ENCODE measurements at regions not wholly inside any gene's neighbourhood (a gene's known extent, or its start where the extent isn't known, plus 50 kb on each side); places are given as distances from the start of the nearest gene placed in this dataset.

DNA sequence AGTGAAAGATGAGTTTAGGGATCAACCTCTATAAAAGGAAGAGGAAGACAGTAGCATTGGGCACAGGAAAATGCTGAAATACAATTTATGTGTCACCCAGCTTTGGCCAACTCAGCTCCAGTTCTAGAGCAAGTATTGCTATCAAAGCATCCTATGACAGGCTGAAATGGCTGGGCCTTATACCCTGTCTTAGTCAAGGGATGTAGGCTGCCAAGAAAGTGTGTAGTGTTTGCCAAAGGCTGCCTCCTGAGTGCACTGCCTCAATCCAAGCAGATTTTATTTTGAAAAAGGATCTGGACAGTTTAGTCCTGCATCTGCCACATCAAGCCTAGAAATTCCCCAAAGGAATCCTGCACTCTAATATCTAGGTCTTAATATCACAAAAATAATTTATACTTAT is 359.9 kb upstream of the ZC3H15 start:
- no peak for DNase-seq (ENCODE audit: low spot score in 2 of 2)
- no peak overlapping the region for H3K4me3 ChIP-seq
- no peaks in the 10 kb centered on the region for H3K9me3 ChIP-seq
- no peak for TF ChIP-seq EP300 (IDR thresholded peaks at IDR 0.05)
- TF ChIP-seq, protein P1, sequence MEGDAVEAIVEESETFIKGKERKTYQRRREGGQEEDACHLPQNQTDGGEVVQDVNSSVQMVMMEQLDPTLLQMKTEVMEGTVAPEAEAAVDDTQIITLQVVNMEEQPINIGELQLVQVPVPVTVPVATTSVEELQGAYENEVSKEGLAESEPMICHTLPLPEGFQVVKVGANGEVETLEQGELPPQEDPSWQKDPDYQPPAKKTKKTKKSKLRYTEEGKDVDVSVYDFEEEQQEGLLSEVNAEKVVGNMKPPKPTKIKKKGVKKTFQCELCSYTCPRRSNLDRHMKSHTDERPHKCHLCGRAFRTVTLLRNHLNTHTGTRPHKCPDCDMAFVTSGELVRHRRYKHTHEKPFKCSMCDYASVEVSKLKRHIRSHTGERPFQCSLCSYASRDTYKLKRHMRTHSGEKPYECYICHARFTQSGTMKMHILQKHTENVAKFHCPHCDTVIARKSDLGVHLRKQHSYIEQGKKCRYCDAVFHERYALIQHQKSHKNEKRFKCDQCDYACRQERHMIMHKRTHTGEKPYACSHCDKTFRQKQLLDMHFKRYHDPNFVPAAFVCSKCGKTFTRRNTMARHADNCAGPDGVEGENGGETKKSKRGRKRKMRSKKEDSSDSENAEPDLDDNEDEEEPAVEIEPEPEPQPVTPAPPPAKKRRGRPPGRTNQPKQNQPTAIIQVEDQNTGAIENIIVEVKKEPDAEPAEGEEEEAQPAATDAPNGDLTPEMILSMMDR (IDR thresholded peaks at IDR 0.05) = no peak
- no peak for TF ChIP-seq POLR2A (IDR thresholded peaks at IDR 0.05)
- no peaks in the 10 kb centered on the region for H3K27me3 ChIP-seq
- no peaks in the 10 kb centered on the region for H3K36me3 ChIP-seq
- H3K4me1 ChIP-seq = peaks cover 0 to 13% (median 5%) of the 10 kb centered on the region in 4 donors
- no peak overlapping the region for H3K27ac ChIP-seq

DNA sequence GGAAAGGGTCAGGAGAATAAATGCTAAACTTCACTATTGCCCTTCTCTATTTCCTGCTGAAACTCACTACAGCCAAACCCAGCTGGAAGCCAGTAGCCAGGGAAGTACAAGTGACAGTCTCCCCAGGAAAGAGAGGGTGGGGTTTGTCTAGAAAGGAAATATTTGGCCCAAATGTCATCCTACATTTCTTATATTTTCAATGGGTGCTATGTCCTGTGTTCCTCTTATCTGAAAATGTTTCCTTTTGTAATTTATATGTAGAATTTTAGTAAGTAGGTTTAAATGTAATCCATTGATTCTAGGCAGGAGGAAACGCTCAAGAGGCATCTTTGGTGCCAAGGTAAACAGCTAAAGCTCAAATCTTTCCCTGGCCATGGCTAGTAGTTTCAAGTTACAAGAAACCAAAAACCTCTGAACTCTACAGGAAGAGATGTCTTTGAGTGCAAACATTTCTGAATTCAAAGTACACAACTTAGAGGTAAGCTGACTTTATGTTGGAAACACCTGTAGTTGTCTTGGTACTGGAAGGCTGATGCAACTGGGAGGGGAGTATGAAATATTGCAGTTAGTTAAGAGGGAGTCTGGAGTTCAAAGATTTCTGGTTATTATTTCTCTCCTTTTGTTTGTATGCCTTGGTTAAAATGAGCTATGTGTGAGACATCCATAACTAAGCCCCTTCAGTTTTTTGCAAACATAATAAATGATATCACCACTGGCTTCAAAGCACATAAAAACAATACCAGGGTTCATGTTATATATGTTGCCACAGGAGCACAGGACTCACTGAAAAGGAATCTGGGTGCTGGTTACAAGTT is 356.1 kb upstream of the ZC3H15 start:
- Histone ChIP-seq H3K4me3 (no peak overlapping the region), H3K9me3 (no peaks in the 10 kb centered on the region), H3K27ac (no peak overlapping the region), H3K4me1 (peaks cover 0 to 13% (median 5%) of the 10 kb centered on the region in 4 donors), H3K27me3 (no peaks in the 10 kb centered on the region), H3K36me3 (no peaks in the 10 kb centered on the region)
- WGBS, 2 donors = 19 to 21% methylated on average over 1 of the region's 1 CpG
- TF ChIP-seq, protein P1 (IDR thresholded peaks at IDR 0.05) = no peak
- no peak for TF ChIP-seq POLR2A (IDR thresholded peaks at IDR 0.05)
- TF ChIP-seq EP300 (IDR thresholded peaks at IDR 0.05) = no peak
- DNase-seq (ENCODE audit: low spot score in 2 of 2) = no peak

DNA sequence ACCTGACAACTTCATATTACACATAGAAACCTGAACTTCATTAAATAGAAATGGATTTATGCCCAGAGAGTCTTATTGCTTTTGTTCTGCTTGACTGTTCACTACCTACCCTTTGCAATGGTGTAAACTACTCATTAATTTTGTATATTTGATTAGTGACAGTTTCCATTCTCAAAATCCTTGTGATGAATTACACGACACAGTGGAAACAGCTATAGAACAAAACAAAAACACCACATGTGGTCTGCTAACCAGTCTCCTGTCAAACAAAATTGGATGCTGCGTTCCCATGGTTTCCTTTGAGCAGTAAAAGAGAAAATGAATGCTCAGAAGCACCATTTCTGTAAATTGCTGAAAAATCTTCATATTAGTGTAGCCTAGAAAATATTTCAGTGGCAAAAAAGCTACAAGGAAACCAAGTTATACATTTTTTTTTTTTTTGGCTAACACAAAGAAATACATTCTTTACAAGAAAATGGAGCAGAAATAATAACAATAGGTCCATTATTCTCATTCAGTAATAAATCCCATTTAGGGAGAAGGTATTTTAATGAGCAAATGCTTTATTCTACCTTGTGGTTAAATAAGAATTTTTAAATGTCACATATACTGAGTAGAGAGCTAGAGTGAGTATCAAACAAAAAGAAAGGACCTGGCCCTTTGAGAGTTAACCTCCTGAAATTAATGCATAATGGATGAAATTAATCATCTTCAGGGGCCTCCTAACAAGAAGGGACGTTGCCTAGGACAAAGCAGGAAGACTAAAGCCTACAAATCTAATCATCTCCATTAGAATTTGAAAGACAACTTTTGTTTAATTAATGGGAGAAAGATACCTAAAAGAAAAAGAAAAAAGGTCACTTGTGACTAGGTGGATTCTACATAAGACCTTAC is 355.1 kb upstream of the ZC3H15 start:
- DNase-seq (ENCODE audit: low spot score in 2 of 2) = no peak
- Histone ChIP-seq H3K27me3 (no peaks in the 10 kb centered on the region), H3K36me3 (no peaks in the 10 kb centered on the region), H3K4me3 (no peak overlapping the region), H3K27ac (no peak overlapping the region), H3K9me3 (no peaks in the 10 kb centered on the region), H3K4me1 (peaks cover 0 to 13% (median 5%) of the 10 kb centered on the region in 4 donors)
- 44 to 47% methylated on average over 3 of the region's 3 CpGs for WGBS, 2 donors
- TF ChIP-seq POLR2A (IDR thresholded peaks at IDR 0.05) = no peak

DNA sequence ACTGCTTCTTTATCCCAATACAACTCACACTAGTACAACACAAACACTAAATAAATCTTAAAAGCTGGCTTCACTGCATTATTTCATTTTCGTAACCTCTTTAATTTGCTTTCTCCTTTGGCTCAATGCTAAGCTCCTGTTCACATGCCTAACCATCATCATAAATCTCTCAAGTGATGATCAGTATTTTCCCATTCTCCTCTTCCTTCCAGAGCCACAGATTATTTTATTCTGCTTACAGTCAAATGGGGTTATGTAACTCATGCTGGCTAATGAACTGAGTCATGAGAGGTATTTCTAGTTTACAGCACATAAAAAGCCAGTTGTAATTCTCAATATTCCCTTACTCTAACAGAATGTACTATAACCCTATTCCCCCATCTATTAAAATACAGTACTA is 350.4 kb upstream of the ZC3H15 start:
- DNase-seq (ENCODE audit: low spot score in 2 of 2) = no peak
- Histone ChIP-seq H3K9me3 (no peaks in the 10 kb centered on the region), H3K27me3 (no peaks in the 10 kb centered on the region), H3K27ac (no peak overlapping the region), H3K4me3 (no peak overlapping the region), H3K36me3 (no peaks in the 10 kb centered on the region), H3K4me1 (peaks cover 0 to 2% (median 0%) of the 10 kb centered on the region in 4 donors)
- TF ChIP-seq, protein P1 (IDR thresholded peaks at IDR 0.05) = no peak
- TF ChIP-seq EP300 (IDR thresholded peaks at IDR 0.05) (no peak), POLR2A (IDR thresholded peaks at IDR 0.05) (no peak)
- WGBS, 2 donors = 75 to 88% methylated on average over 1 of the region's 1 CpG

DNA sequence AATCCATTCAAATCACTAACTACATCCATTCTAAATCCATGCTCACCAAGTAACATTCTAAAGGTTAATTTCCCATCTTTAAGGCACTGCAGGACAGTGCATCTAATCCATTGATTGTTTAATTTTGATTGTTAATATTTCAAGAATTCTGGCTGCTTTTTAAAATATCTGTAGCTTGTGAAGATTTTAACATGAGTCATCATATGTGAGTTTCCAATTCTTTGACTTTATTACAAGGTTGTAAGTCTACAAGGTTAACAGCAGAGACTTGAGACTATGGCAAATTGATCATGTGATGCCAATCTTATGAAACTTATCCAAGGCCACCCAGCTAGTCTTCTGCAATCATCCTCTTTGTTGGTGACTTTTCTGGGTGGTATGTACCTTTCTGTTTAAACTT is 349.2 kb upstream of the ZC3H15 start:
- Histone ChIP-seq H3K4me3 (no peak overlapping the region), H3K36me3 (no peaks in the 10 kb centered on the region), H3K27me3 (no peaks in the 10 kb centered on the region), H3K27ac (no peak overlapping the region), H3K4me1 (no peaks in the 10 kb centered on the region), H3K9me3 (no peaks in the 10 kb centered on the region)
- no peak for DNase-seq (ENCODE audit: low spot score in 2 of 2)
- no peak for TF ChIP-seq EP300 (IDR thresholded peaks at IDR 0.05)
- TF ChIP-seq POLR2A (IDR thresholded peaks at IDR 0.05) = no peak
- TF ChIP-seq, protein P1 (IDR thresholded peaks at IDR 0.05) = no peak
